H9 (cell line): ENCODE measurements at regions not wholly inside any gene's neighbourhood (a gene's known extent, or its start where the extent isn't known, plus 50 kb on each side); places are given as distances from the start of the nearest gene placed in this dataset.

Experiments used
- DNase-seq: peaks from one replicate; pipeline ENCODE4 v3.0.0-alpha.2; 2017
- H2AFZ ChIP-seq: one replicate; pipeline ENCODE4 v1.6.1; 2013; ENCODE audit warnings: mild to moderate bottlenecking, low read length, control low read depth, moderate library complexity
- H2AK5ac ChIP-seq: 2 replicates; pipeline ENCODE4 v1.6.1; 2013; ENCODE audit warnings: low read length, control low read depth, mixed read lengths; ENCODE audit not compliant: insufficient read length
- H2BK120ac ChIP-seq: one replicate; pipeline ENCODE4 v1.6.1; 2013; ENCODE audit warnings: low read depth, mild to moderate bottlenecking, low read length, control low read depth, inconsistent platforms; ENCODE audit not compliant: poor library complexity, severe bottlenecking
- H2BK12ac ChIP-seq: 2 replicates; pipeline ENCODE4 v1.6.1; 2013; ENCODE audit warnings: low read length, control low read depth, mixed read lengths, low read depth; ENCODE audit not compliant: insufficient read length
- H2BK15ac ChIP-seq: 2 replicates; pipeline ENCODE4 v1.6.1; 2013; ENCODE audit warnings: low read depth, low read length, control low read depth
- H2BK20ac ChIP-seq: one replicate; pipeline ENCODE4 v1.6.1; 2013; ENCODE audit warnings: low read depth, mild to moderate bottlenecking, low read length, control low read depth, inconsistent platforms; ENCODE audit not compliant: poor library complexity, severe bottlenecking
- H2BK5ac ChIP-seq: 2 replicates; pipeline ENCODE4 v1.6.1; 2013; ENCODE audit warnings: low read length, control low read depth, mixed read lengths; ENCODE audit not compliant: insufficient read length
- H3K14ac ChIP-seq: 2 replicates; pipeline ENCODE4 v1.6.1; 2013; ENCODE audit warnings: low read length, control low read depth; ENCODE audit not compliant: insufficient read depth
- H3K18ac ChIP-seq: 2 replicates; pipeline ENCODE4 v1.6.1; 2013; ENCODE audit warnings: low read depth, mild to moderate bottlenecking, mixed read lengths, low read length, control low read depth; ENCODE audit not compliant: insufficient read length
- H3K23ac ChIP-seq: 2 replicates; pipeline ENCODE4 v1.6.1; 2013; ENCODE audit warnings: low read length, control low read depth, mixed read lengths, low read depth; ENCODE audit not compliant: insufficient read length
- H3K23me2 ChIP-seq: 2 replicates; pipeline ENCODE4 v1.6.1; 2013; ENCODE audit warnings: low read depth, mild to moderate bottlenecking, mixed read lengths, low read length, control low read depth; ENCODE audit not compliant: insufficient read length, poor library complexity, severe bottlenecking
- H3K27ac ChIP-seq: 2 replicates; pipeline ENCODE4 v1.5.1; 2013; ENCODE audit warnings: low read length, control low read depth, mixed read lengths, low read depth; ENCODE audit not compliant: insufficient read length
- H3K27me3 ChIP-seq: 2 replicates; pipeline ENCODE4 v1.6.1; 2013; ENCODE audit warnings: low read length, control low read depth, inconsistent platforms; ENCODE audit not compliant: insufficient read depth
- H3K4ac ChIP-seq: 2 replicates; pipeline ENCODE4 v1.6.1; 2013; ENCODE audit warnings: low read depth, mild to moderate bottlenecking, control low read depth, inconsistent platforms, low read length, moderate library complexity
- H3K4me1 ChIP-seq: 2 replicates; pipeline ENCODE4 v1.6.1; 2013; ENCODE audit warnings: low read length, control low read depth, inconsistent platforms; ENCODE audit not compliant: insufficient read depth
- H3K4me2 ChIP-seq: 2 replicates; pipeline ENCODE4 v1.6.1; 2013; ENCODE audit warnings: low read length, control low read depth, mixed read lengths; ENCODE audit not compliant: insufficient read length, insufficient read depth
- H3K56ac ChIP-seq: 2 replicates; pipeline ENCODE4 v1.6.1; 2013; ENCODE audit warnings: low read depth, mild to moderate bottlenecking, mixed read lengths, low read length, control low read depth; ENCODE audit not compliant: insufficient read length
- H3K79me1 ChIP-seq: 2 replicates; pipeline ENCODE4 v1.6.1; 2013; ENCODE audit warnings: low read depth, mild to moderate bottlenecking, moderate library complexity, low read length, control low read depth, inconsistent platforms; ENCODE audit not compliant: insufficient read depth, poor library complexity, severe bottlenecking
- H3K79me2 ChIP-seq: 2 replicates; pipeline ENCODE4 v1.6.1; 2013; ENCODE audit warnings: low read length, control low read depth, inconsistent platforms; ENCODE audit not compliant: insufficient read depth
- H3K9ac ChIP-seq: 2 replicates; pipeline ENCODE4 v1.6.1; 2013; ENCODE audit warnings: low read length, control low read depth, mixed read lengths; ENCODE audit not compliant: insufficient read length; ENCODE audit errors: extremely low read depth
- H3K9me3 ChIP-seq: one replicate; pipeline ENCODE4 v1.6.1; 2013; ENCODE audit warnings: low read depth, low read length, inconsistent platforms; ENCODE audit not compliant: control insufficient read depth
- H3T11ph ChIP-seq: one replicate; pipeline ENCODE4 v1.6.1; 2013; ENCODE audit warnings: mild to moderate bottlenecking, low read length, control low read depth, inconsistent platforms
- H4K20me1 ChIP-seq: one replicate; pipeline ENCODE4 v1.6.1; 2013; ENCODE audit not compliant: control insufficient read depth, insufficient read length, insufficient read depth
- H4K5ac ChIP-seq: 2 replicates; pipeline ENCODE4 v1.6.1; 2013; ENCODE audit warnings: low read depth, mild to moderate bottlenecking, mixed read lengths, low read length, control low read depth; ENCODE audit not compliant: insufficient read length
- H4K8ac ChIP-seq: replicated peaks from 2 replicates; pipeline ENCODE4 v1.6.1; 2013; ENCODE audit warnings: low read length, control low read depth, mixed read lengths, low read depth; ENCODE audit not compliant: insufficient read length
- H4K91ac ChIP-seq: 2 replicates; pipeline ENCODE4 v1.6.1; 2013; ENCODE audit warnings: low read depth, mild to moderate bottlenecking, moderate library complexity, mixed read lengths, low read length, control low read depth; ENCODE audit not compliant: insufficient read length
- H3K27ac Mint-ChIP-seq, 3 experiments: 2 replicates in 2 of 3; 3 replicates in 1 of 3; pipeline ENCODE4 v1.8.0; 2020 to 2021; ENCODE audit warnings: mixed read lengths in 3 of 3, mild to moderate bottlenecking in 1 of 3, moderate library complexity in 1 of 3
- H3K27me3 Mint-ChIP-seq: 2 replicates; pipeline ENCODE4 v1.8.0; 2021; ENCODE audit warnings: low read depth, mild to moderate bottlenecking, moderate library complexity, mixed read lengths
- H3K36me3 Mint-ChIP-seq, 3 experiments: 2 replicates in 2 of 3; 3 replicates in 1 of 3; pipeline ENCODE4 v1.8.0; 2020 to 2021; ENCODE audit warnings: low read depth in 3 of 3, mixed read lengths in 3 of 3; ENCODE audit not compliant: insufficient read depth in 1 of 3
- H3K4me1 Mint-ChIP-seq, 2 experiments: 2 replicates each; pipeline ENCODE4 v1.8.0; 2020; ENCODE audit warnings: mixed read lengths in 2 of 2
- H3K4me3 Mint-ChIP-seq, 2 experiments: 2 replicates in 1 of 2; 3 replicates in 1 of 2; pipeline ENCODE4 v1.8.0; 2020 to 2021; ENCODE audit warnings: mild to moderate bottlenecking in 2 of 2, mixed read lengths in 2 of 2, moderate library complexity in 1 of 2
- H3K9me3 Mint-ChIP-seq, 2 experiments: 2 replicates in 1 of 2; 3 replicates in 1 of 2; pipeline ENCODE4 v1.8.0; 2020; ENCODE audit warnings: mild to moderate bottlenecking in 2 of 2, mixed read lengths in 2 of 2, moderate library complexity in 1 of 2
- WGBS: extraction: QIAGEN DNeasy Blood & Tissue Kit; methylation state at CpG from one replicate; pipeline ENCODE4 v1.1.7; 2013; ENCODE audit warnings: missing lambda C conversion rate, low lambda C conversion rate, mixed read lengths; ENCODE audit not compliant: insufficient read length; ENCODE audit errors: extremely low coverage; 5-methylcytosine and 5-hydroxymethylcytosine counted together
- TF ChIP-seq, protein P1 (sequence below): fragments of 200-600 bp; sonication (generic); conservative IDR thresholded peaks from 3 replicates; pipeline ENCODE4 v1.8.0; 2021; ENCODE audit warnings: antibody characterized with exemption, mild to moderate bottlenecking

GRCh38 chr12:78403136-78403535, 461.4 kb upstream of the SYT1 start:
- no peak for DNase-seq
- Histone ChIP-seq H2BK15ac (no peak overlapping the region), H2BK5ac (no peak overlapping the region), H3K79me2 (no peaks in the 10 kb centered on the region), H2BK20ac (no peak overlapping the region), H3K27me3 (no peaks in the 10 kb centered on the region), H2BK12ac (no peak overlapping the region), H4K5ac (no peak overlapping the region), H3K4me2 (no peak overlapping the region), H4K8ac (no peak overlapping the region), H3K23me2 (no peaks in the 10 kb centered on the region), H2AFZ (no peak overlapping the region), H4K20me1 (no peaks in the 10 kb centered on the region), H3K4ac (no peak overlapping the region), H3K23ac (no peak overlapping the region), H3K4me1 (peaks cover 5% of the 10 kb centered on the region), H3K9me3 (no peaks in the 10 kb centered on the region), H3K56ac (no peak overlapping the region), H2BK120ac (no peak overlapping the region), H4K91ac (no peak overlapping the region), H3K9ac (no peak overlapping the region), H3T11ph (no peak overlapping the region), H3K14ac (no peak overlapping the region), H2AK5ac (no peak overlapping the region), H3K27ac (no peak overlapping the region), H3K79me1 (no peaks in the 10 kb centered on the region), H3K18ac (no peak overlapping the region)
- Mint-ChIP-seq H3K4me1 (peaks cover 36 to 41% of the 10 kb centered on the region in 2 experiments), H3K9me3 (no peaks in the 10 kb centered on the region), H3K4me3 (no peak overlapping the region), H3K27me3 (no peaks in the 10 kb centered on the region), H3K27ac (no peak overlapping the region), H3K36me3 (no peaks in the 10 kb centered on the region)
- WGBS: no CpG with 5 or more reads among the region's 1 CpG
- TF ChIP-seq, protein P1, sequence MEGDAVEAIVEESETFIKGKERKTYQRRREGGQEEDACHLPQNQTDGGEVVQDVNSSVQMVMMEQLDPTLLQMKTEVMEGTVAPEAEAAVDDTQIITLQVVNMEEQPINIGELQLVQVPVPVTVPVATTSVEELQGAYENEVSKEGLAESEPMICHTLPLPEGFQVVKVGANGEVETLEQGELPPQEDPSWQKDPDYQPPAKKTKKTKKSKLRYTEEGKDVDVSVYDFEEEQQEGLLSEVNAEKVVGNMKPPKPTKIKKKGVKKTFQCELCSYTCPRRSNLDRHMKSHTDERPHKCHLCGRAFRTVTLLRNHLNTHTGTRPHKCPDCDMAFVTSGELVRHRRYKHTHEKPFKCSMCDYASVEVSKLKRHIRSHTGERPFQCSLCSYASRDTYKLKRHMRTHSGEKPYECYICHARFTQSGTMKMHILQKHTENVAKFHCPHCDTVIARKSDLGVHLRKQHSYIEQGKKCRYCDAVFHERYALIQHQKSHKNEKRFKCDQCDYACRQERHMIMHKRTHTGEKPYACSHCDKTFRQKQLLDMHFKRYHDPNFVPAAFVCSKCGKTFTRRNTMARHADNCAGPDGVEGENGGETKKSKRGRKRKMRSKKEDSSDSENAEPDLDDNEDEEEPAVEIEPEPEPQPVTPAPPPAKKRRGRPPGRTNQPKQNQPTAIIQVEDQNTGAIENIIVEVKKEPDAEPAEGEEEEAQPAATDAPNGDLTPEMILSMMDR: no peak
